ENCODE measurements at regions not wholly inside any gene's neighbourhood (a gene's known extent, or its start where the extent isn't known, plus 50 kb on each side); places are given as distances from the start of the nearest gene placed in this dataset.

DNA sequence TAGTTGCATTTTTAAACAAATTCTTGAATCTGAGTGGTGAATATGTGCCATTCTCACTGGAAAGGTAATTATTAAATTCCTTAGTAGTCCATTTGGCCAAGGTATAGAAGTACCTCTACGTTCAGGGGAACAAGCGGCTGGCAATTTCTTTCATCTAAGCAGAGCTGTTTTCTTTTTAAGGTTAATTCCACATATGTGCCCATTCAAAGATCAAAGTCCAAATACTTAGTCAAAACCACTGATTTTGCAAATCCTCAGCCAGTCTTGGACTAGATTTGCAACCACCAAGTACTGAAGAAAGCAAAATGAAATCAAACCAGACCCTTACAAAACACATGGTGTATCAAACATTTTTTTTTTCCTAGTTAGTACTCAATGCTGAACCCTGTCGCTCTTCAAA, 68.7 kb upstream of the JDP2 start:
- TF ChIP-seq, protein P1, sequence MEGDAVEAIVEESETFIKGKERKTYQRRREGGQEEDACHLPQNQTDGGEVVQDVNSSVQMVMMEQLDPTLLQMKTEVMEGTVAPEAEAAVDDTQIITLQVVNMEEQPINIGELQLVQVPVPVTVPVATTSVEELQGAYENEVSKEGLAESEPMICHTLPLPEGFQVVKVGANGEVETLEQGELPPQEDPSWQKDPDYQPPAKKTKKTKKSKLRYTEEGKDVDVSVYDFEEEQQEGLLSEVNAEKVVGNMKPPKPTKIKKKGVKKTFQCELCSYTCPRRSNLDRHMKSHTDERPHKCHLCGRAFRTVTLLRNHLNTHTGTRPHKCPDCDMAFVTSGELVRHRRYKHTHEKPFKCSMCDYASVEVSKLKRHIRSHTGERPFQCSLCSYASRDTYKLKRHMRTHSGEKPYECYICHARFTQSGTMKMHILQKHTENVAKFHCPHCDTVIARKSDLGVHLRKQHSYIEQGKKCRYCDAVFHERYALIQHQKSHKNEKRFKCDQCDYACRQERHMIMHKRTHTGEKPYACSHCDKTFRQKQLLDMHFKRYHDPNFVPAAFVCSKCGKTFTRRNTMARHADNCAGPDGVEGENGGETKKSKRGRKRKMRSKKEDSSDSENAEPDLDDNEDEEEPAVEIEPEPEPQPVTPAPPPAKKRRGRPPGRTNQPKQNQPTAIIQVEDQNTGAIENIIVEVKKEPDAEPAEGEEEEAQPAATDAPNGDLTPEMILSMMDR (conservative IDR thresholded peaks at IDR 0.05; ENCODE audit: low read length), result no peak
- TF ChIP-seq EZH2phosphoT487 (IDR thresholded peaks at IDR 0.05; ENCODE audit: borderline replicate concordance, low read depth, low read length), result no peak
- H3K27ac ChIP-seq (ENCODE audit: low read depth, low read length, poor library complexity, severe bottlenecking), result no peak overlapping the region
- no peaks in the 10 kb centered on the region for H3K36me3 ChIP-seq (ENCODE audit: insufficient read depth, low read length)
- H3K9me3 ChIP-seq (ENCODE audit: low read length), result no peaks in the 10 kb centered on the region
- no TSS peak for BruUV-seq (replicated peaks)
- CTCF ChIA-PET (ENCODE audit: unreplicated experiment), result no interaction called here
- no peak for DNase-seq (ENCODE audit: low spot score)
- no peaks in the 10 kb centered on the region for H3K4me1 ChIP-seq (ENCODE audit: insufficient read depth, low read length, poor library complexity, severe bottlenecking)
- intact Hi-C loops (cut with micrococcal nuclease; ENCODE audit: unreplicated experiment), result no loop called here
- no peak overlapping the region for H2AFZ ChIP-seq (ENCODE audit: low read length)
- no peaks in the 10 kb centered on the region for H3K9me2 ChIP-seq (ENCODE audit: insufficient read depth, low read length)
- no peak overlapping the region for H3K4me2 ChIP-seq (ENCODE audit: low read length)
- POLR2A ChIA-PET, result no interaction called here
- no peak overlapping the region for H3K4me3 ChIP-seq (ENCODE audit: low read depth, low read length, poor library complexity, severe bottlenecking)
- no peaks in the 10 kb centered on the region for H4K20me1 ChIP-seq (ENCODE audit: insufficient read depth, low read length)
- no peaks in the 10 kb centered on the region for H3K79me2 ChIP-seq (ENCODE audit: insufficient read depth, low read depth, low read length)

DNA sequence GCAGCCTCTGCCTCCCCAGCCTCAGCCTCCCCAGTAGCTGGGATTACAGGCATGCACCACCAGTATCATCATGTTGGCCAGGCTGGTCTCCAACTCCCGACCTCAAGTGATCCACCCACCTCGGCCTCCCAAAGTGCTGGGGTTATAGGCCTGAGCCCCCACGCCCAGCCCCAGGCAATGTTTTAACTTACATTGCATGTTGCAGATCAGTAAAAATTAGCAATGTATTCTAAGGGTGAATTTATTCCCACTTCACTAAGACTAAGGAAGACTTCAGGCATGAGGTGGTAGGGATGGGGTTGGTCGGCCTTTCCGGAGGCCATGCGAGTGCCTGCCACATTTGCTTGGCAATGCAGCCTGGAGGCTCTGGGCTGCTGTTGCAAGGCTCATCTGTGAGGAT, 66.8 kb upstream of the JDP2 start:
- Histone ChIP-seq H3K4me2 (ENCODE audit: low read length) (no peak overlapping the region), H3K4me1 (ENCODE audit: insufficient read depth, low read length, poor library complexity, severe bottlenecking) (no peaks in the 10 kb centered on the region), H3K27ac (ENCODE audit: low read depth, low read length, poor library complexity, severe bottlenecking) (no peak overlapping the region), H3K9me3 (ENCODE audit: low read length) (no peaks in the 10 kb centered on the region), H3K36me3 (ENCODE audit: insufficient read depth, low read length) (no peaks in the 10 kb centered on the region), H2AFZ (ENCODE audit: low read length) (no peak overlapping the region), H3K9me2 (ENCODE audit: insufficient read depth, low read length) (no peaks in the 10 kb centered on the region), H3K4me3 (ENCODE audit: low read depth, low read length, poor library complexity, severe bottlenecking) (no peak overlapping the region), H3K79me2 (ENCODE audit: insufficient read depth, low read depth, low read length) (no peaks in the 10 kb centered on the region), H4K20me1 (ENCODE audit: insufficient read depth, low read length) (no peaks in the 10 kb centered on the region)
- TF ChIP-seq, protein P1 (conservative IDR thresholded peaks at IDR 0.05; ENCODE audit: low read length), result no peak
- TF ChIP-seq EZH2phosphoT487 (IDR thresholded peaks at IDR 0.05; ENCODE audit: borderline replicate concordance, low read depth, low read length), result no peak
- no peak for DNase-seq (ENCODE audit: low spot score)
- intact Hi-C loops (cut with micrococcal nuclease; ENCODE audit: unreplicated experiment), result no loop called here
- no TSS peak for BruUV-seq (replicated peaks)
- POLR2A ChIA-PET, result no interaction called here
- CTCF ChIA-PET (ENCODE audit: unreplicated experiment), result no interaction called here

DNA sequence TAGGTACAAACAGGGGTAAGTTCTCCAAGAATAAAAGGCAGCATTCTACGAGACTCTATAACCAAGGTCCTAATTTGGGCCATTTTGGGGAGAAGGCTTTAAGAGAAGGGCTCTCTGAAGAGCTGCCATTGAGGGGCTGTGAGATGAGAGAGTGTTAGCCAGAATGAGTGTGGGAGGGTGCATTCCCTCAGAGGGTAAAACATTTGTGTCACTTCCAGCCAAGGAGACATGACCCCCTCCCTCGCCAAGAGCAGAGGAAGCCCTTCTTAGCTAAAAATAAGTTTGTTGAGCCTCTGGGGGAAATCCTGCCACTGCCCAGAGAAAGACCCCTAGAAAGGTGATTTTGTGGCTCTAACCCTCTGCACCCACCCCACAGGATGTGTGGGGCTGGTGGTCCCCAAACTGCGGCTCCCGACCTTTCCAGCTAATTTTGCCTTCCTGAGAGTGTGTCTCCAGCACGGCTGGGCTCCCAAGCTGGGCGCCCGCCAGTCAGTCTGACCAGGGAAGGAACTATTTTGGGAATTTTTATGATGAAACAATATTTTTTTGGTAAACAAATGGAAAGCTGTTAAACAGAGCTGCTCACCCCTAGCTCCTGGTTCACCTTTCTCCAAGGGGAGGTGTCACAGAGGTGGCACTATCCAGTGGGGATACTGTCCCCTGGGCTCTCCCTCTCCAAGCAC, 65.9 kb upstream of the JDP2 start:
- CTCF ChIA-PET (ENCODE audit: unreplicated experiment), result no interaction called here
- Histone ChIP-seq H3K27ac (ENCODE audit: low read depth, low read length, poor library complexity, severe bottlenecking) (no peak overlapping the region), H3K4me2 (ENCODE audit: low read length) (no peak overlapping the region), H3K9me3 (ENCODE audit: low read length) (no peaks in the 10 kb centered on the region), H3K4me3 (ENCODE audit: low read depth, low read length, poor library complexity, severe bottlenecking) (no peak overlapping the region), H3K36me3 (ENCODE audit: insufficient read depth, low read length) (no peaks in the 10 kb centered on the region), H4K20me1 (ENCODE audit: insufficient read depth, low read length) (no peaks in the 10 kb centered on the region), H2AFZ (ENCODE audit: low read length) (no peak overlapping the region), H3K79me2 (ENCODE audit: insufficient read depth, low read depth, low read length) (no peaks in the 10 kb centered on the region), H3K4me1 (ENCODE audit: insufficient read depth, low read length, poor library complexity, severe bottlenecking) (no peaks in the 10 kb centered on the region), H3K9me2 (ENCODE audit: insufficient read depth, low read length) (no peaks in the 10 kb centered on the region)
- no peak for DNase-seq (ENCODE audit: low spot score)
- TF ChIP-seq, protein P1 (conservative IDR thresholded peaks at IDR 0.05; ENCODE audit: low read length), result no peak
- TF ChIP-seq EZH2phosphoT487 (IDR thresholded peaks at IDR 0.05; ENCODE audit: borderline replicate concordance, low read depth, low read length), result no peak
- BruUV-seq (replicated peaks), result no TSS peak
- POLR2A ChIA-PET, result interaction anchor here (0.7 kb wide), 1 partner anchor 125 kb away, joined by 4 read pairs; no protein-coding TSS in a partner anchor
- intact Hi-C loops (cut with micrococcal nuclease; ENCODE audit: unreplicated experiment), result no loop called here
